T-helper 2 cell treated with Interferon-gamma antibody and Interleukin-4, amounts not matched to agents 5 μg/mL and 100 μg/mL, for 36 hours (primary cell): ENCODE measurements at regions not wholly inside any gene's neighbourhood (a gene's known extent, or its start where the extent isn't known, plus 50 kb on each side); places are given as distances from the start of the nearest gene placed in this dataset.

Experiments used
- DNase-seq: peaks from one replicate; pipeline ENCODE4 v3.0.0; 2021; ENCODE audit warnings: low spot score
- H3K27ac Mint-ChIP-seq: one replicate; pipeline ENCODE4 v1.8.0; 2021; ENCODE audit warnings: mild to moderate bottlenecking, mixed read lengths
- H3K27me3 Mint-ChIP-seq: one replicate; pipeline ENCODE4 v1.8.0; 2021; ENCODE audit warnings: low read depth, mixed read lengths
- H3K36me3 Mint-ChIP-seq: one replicate; pipeline ENCODE4 v1.8.0; 2021; ENCODE audit warnings: low read depth, mixed read lengths
- H3K4me1 Mint-ChIP-seq: one replicate; pipeline ENCODE4 v1.8.0; 2021; ENCODE audit warnings: low read depth, mixed read lengths
- H3K4me3 Mint-ChIP-seq: one replicate; pipeline ENCODE4 v1.8.0; 2022; ENCODE audit warnings: mild to moderate bottlenecking, moderate library complexity, mixed read lengths
- H3K9me3 Mint-ChIP-seq: one replicate; pipeline ENCODE4 v1.8.0; 2021; ENCODE audit warnings: mixed read lengths

DNA sequence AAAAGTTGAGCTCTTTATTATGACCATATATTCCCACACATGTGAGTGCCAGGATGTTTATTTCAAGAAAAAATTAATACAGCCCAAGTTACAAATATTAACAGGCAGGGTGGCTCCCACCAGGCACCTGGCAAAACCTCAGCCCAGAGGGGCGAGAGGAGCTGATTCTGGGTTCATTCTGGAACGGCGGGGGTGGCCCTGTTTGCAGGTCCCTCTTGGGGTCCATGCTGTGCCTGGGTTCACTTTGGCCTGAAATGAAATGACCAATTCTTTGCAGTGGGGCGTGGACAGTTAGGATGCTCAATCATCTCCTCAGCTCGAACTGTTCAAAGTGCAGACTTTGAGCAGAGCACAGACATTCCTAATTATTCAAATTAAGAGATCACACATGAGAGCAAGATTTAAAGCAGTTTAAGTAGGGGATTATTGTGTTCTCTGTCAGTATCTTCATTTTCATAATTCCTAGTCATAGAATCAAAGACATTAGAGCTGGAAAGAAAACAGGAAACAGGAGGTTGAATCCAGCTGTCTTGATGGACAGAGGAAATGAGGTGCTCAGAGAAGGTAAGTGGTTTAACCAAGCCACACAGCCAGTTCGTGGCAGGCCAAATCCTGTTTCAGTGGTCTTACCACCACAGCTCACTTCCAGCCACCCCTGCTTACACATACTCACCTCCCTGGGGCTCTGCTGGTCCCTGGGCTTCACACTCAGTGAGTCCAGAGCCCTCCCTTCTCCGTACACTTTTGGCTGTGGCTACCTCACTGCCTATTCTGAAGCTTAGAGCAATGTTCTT, 363.9 kb upstream of the TNRC6C start:
- H3K27me3 Mint-ChIP-seq = peaks cover 50% of the 10 kb centered on the region
- H3K4me1 Mint-ChIP-seq = peaks cover 18% of the 10 kb centered on the region
- no peaks in the 10 kb centered on the region for H3K9me3 Mint-ChIP-seq
- no peaks in the 10 kb centered on the region for H3K36me3 Mint-ChIP-seq
- H3K4me3 Mint-ChIP-seq = peak overlapping the region; percentile 17
- DNase-seq = peak; percentile 26
- no peak overlapping the region for H3K27ac Mint-ChIP-seq

DNA sequence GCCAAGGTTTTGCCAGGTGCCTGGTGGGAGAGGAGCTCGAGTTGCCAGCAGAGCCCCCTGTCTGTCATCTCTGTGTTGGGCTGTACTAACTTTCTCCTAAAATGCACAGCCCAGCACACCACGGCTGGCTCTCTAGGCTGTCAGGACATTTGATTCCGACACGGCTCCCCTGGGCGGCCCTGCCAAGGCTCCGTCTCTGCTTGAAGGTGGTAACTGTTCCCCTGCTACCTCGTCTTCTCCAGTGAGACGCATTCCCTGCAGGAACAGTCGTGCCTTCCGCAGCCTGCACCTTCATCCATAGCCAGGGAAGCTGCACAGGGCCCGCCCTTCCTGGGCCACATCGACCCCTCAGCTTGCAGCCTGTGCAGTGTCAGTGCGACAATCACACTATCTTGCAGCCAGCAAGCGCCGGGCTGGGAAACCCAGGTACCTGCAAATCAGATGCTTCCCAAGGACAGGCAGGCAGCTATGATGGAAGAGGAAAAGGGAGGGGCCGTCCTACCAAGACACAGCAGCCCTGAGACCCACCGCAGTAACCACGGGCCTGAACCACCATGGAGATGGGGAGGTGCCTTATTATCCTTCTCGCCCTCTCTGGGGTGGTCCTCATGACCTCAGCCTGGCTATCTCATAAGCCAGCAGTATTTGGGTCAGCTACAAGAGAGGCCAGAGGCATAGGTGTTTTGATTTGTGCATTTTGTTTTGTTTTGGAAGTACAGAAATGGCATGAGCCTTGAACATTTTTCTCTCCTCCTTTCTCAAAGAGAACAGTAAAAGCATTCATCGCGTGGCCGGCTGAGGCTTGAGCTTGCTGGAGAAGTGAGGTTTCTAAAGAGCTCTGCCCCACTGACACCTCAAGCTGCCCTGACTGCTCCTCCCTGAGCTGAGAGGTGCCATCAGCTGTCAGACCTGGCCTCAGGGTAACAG, 361.7 kb upstream of the TNRC6C start:
- Mint-ChIP-seq H3K36me3 (no peaks in the 10 kb centered on the region), H3K9me3 (no peaks in the 10 kb centered on the region), H3K27ac (no peak overlapping the region), H3K4me1 (peaks cover 18% of the 10 kb centered on the region), H3K4me3 (no peak overlapping the region), H3K27me3 (peaks cover 34% of the 10 kb centered on the region)
- no peak for DNase-seq

DNA sequence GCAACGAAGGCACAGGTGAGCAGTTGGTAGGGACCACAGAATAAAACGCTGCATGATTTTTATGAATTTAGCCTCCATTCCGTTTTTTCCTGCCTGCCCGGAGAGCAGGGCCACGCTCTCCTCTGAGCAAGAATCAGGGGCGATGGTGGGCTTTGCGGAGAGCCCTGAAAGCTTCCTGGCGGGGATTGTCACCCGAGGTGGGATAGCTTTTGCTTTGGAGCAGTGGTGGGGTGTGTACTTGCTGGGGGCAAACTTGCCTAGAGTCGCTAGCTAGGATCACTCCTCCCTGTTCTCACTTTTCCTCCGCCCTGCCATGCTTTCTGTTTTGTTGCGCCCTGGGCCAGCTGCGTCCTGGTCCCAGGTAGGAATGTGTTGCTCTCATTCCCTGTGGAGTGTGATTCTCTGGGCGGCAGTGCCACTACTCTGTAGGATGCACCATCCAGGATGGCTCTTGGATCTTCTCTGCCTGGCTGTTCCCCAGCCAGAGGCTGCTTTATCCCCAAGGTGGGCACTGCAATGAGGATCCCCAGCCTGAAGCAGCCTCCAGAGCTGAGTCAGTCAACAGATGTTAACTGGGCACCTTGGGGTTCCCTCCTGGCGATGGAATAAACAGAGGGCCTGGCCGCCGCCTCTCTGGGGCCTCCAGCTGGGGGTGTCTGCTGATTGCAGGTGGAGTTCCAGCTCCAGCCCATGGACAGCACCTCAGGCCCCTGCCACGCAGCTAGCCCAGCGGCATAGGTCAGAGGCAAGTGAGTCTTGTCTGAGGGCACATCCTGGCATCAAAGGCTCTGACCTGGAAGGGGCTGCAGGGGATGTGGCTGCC, 360.9 kb upstream of the TNRC6C start:
- peaks cover 26% of the 10 kb centered on the region for H3K27me3 Mint-ChIP-seq

GRCh38 chr17:77598241-77598620, 360.3 kb upstream of the TNRC6C start:
- Mint-ChIP-seq H3K9me3 (no peaks in the 10 kb centered on the region), H3K4me3 (no peak overlapping the region), H3K36me3 (no peaks in the 10 kb centered on the region), H3K4me1 (peaks cover 18% of the 10 kb centered on the region), H3K27ac (no peak overlapping the region), H3K27me3 (peaks cover 23% of the 10 kb centered on the region)
- no peak for DNase-seq

More for the DNA sequence above, 360.9 kb upstream of the TNRC6C start:
- Mint-ChIP-seq H3K4me1 (peaks cover 18% of the 10 kb centered on the region), H3K9me3 (no peaks in the 10 kb centered on the region), H3K36me3 (no peaks in the 10 kb centered on the region), H3K4me3 (no peak overlapping the region), H3K27ac (no peak overlapping the region)
- no peak for DNase-seq

DNA sequence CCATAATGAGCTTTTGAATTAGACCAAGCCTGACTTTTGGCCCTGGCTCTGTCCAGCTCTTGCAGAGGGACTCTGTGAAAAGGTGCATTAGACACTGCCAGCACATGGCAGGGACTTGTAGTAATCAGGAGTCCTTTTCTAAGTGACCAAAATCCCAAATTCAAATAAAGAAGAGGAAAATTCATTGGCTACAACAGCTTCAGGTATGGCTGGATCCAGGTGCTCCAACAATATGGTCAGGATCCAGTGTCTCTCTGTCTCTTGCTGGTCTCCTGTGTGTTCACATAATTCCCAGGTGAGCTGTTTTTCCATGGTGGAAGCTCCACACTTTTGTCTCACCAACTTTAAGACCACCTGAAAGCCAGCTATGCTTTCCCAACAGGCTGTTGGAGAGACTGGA, 358.8 kb upstream of the TNRC6C start:
- DNase-seq = no peak
- Mint-ChIP-seq H3K4me1 (peaks cover 12% of the 10 kb centered on the region), H3K9me3 (no peaks in the 10 kb centered on the region), H3K36me3 (no peaks in the 10 kb centered on the region), H3K27me3 (peaks cover 13% of the 10 kb centered on the region), H3K4me3 (no peak overlapping the region), H3K27ac (no peak overlapping the region)

DNA sequence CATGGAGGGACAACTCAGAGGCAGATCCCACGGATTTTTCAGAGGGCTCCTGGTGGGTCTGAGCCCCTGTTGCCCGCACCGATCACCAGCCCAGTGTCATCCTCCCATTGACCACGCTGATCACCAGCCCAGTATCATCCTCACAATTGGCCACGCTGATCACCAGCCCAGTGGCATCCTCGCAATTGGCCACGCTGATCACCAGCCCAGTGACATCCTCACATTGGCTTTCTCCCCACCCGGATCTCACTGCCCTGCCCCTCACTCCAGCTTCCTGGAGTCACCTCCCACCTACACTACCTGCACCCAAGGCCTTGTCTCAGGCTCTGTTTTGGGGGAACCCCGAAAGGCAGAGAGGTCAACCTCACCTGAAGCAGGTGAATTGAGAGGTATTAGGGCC, 358.2 kb upstream of the TNRC6C start:
- Mint-ChIP-seq H3K4me3 (no peak overlapping the region), H3K27ac (no peak overlapping the region), H3K9me3 (no peaks in the 10 kb centered on the region), H3K36me3 (no peaks in the 10 kb centered on the region), H3K4me1 (peaks cover 7% of the 10 kb centered on the region), H3K27me3 (peaks cover 13% of the 10 kb centered on the region)
- DNase-seq = no peak

GRCh38 chr17:77601054-77601979, 357.2 kb upstream of the TNRC6C start:
- Mint-ChIP-seq H3K27me3 (peaks cover 7% of the 10 kb centered on the region), H3K4me1 (no peaks in the 10 kb centered on the region), H3K9me3 (no peaks in the 10 kb centered on the region), H3K36me3 (no peaks in the 10 kb centered on the region), H3K27ac (no peak overlapping the region), H3K4me3 (no peak overlapping the region)
- no peak for DNase-seq

GRCh38 chr17:77602062-77602746, 356.3 kb upstream of the TNRC6C start:
- H3K9me3 Mint-ChIP-seq = no peaks in the 10 kb centered on the region
- DNase-seq = no peak
- H3K4me3 Mint-ChIP-seq = no peak overlapping the region
- no peaks in the 10 kb centered on the region for H3K4me1 Mint-ChIP-seq
- peaks cover 5% of the 10 kb centered on the region for H3K27me3 Mint-ChIP-seq
- H3K27ac Mint-ChIP-seq = no peak overlapping the region
- no peaks in the 10 kb centered on the region for H3K36me3 Mint-ChIP-seq

DNA sequence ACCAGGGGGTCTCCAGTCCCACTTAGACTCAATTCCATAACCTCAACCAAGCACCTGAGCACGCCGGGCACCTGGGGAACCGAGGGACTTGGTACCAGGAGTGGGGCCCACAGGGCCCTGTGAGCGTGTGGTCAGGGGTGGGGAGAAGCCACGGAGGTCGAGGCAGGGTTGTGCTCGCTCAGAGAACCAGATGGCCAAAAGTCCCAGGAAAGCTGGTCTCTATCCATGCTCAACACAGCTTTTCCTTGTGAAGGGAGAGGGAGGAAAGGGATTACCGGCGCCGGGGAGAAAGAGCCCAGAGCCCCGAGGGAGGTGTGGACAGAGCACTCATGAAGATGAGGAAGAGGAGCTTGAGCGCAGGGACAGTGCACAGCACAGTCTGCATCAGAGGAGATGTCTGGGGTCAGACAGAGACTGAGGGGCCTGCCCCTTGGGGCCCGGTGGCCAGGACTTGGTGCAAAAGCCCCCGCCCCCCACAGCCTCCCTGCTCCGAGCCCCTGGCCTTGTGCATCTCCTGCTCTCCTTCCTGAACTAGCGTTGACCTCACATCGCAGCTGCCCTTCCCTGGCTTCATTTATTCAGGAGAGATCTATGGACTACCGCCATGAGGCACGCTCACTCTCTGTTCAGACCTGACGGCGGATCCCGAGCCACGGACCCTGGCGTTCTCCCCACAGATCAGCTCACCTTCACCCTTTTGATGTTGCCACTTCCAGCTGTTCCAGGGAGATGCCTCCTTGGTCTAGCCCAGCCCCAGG, 355.4 kb upstream of the TNRC6C start:
- Mint-ChIP-seq H3K4me3 (no peak overlapping the region), H3K27me3 (no peaks in the 10 kb centered on the region), H3K36me3 (no peaks in the 10 kb centered on the region), H3K27ac (no peak overlapping the region), H3K4me1 (no peaks in the 10 kb centered on the region), H3K9me3 (no peaks in the 10 kb centered on the region)
- DNase-seq = no peak

DNA sequence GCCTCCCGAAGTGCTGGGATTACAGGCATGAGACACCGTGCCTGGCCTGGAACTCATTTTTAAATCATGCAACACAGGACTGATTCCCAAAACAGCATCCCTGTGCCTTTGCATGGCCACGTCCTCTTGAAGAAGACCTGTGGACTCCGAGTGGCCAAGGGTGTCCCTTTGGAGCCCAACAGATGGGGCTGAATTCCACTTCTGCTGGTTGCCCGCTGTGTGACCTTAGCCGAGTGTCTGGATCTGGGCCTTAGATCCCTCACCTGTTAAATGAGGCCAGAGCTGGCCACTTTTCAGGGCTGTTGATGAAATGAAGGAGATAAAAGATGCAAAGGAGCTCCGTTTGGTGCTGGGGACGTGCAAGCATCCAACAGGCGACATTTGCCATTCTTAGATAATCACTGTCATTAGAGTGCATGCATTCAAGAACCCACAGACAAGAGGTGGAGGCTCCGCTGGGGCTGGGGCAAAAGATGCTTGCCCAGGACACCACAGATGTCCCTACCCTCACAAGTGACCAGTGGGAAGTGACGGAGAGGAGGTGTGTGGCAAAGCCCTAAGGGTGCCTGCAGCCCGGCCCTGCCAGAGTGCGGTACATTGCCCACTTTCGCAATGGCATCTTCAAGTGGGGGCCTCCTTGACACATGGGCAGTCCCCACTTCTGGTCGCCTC, 354.1 kb upstream of the TNRC6C start:
- Mint-ChIP-seq H3K9me3 (no peaks in the 10 kb centered on the region), H3K4me1 (peaks cover 4% of the 10 kb centered on the region), H3K36me3 (peaks cover 2% of the 10 kb centered on the region), H3K4me3 (no peak overlapping the region), H3K27ac (no peak overlapping the region), H3K27me3 (no peaks in the 10 kb centered on the region)
- DNase-seq = no peak

- Mint-ChIP-seq H3K4me3 (no peak overlapping the region), H3K4me1 (peaks cover 6% of the 10 kb centered on the region), H3K9me3 (no peaks in the 10 kb centered on the region), H3K36me3 (peaks cover 2% of the 10 kb centered on the region), H3K27me3 (no peaks in the 10 kb centered on the region), H3K27ac (no peak overlapping the region)
- no peak for DNase-seq
Measured at GRCh38 chr17:77604973-77605313, 353.6 kb upstream of the TNRC6C start.
